ENCODE measurements at regions not wholly inside any gene's neighbourhood (a gene's known extent, or its start where the extent isn't known, plus 50 kb on each side); places are given as distances from the start of the nearest gene placed in this dataset.

GRCh38 chr11:116283300-116283699 is 489.5 kb downstream of the BUD13 start:
- TF ChIP-seq POLR2A (IDR thresholded peaks at IDR 0.05), result no peak
- TF ChIP-seq CTCF (IDR thresholded peaks at IDR 0.05), result no peak
- no peak for TF ChIP-seq POLR2AphosphoS5 (IDR thresholded peaks at IDR 0.05; ENCODE audit: insufficient read depth in 1 of 2, low read depth in 1 of 2)
